ENCODE measurements at regions not wholly inside any gene's neighbourhood (a gene's known extent, or its start where the extent isn't known, plus 50 kb on each side); places are given as distances from the start of the nearest gene placed in this dataset.

DNA sequence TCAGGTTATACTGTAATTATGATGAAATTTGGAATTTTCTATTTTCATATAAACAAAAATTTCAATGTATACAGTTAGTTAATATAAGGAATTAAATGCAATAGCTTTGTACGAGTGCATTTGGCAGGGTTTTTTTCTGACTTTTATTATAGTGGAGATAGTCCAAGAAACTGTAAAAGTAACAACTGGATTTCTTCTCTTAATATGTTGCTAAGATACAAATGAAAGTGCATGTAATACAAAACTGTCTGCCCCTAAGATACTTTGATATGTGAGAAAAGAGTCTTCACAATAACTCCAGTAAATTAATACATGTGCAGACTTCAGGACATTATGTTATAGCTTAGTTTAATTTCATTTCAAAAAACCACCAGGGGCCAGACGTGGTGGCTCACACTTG, 721.4 kb downstream of the CBLN4 start:
- TF ChIP-seq, protein P1, sequence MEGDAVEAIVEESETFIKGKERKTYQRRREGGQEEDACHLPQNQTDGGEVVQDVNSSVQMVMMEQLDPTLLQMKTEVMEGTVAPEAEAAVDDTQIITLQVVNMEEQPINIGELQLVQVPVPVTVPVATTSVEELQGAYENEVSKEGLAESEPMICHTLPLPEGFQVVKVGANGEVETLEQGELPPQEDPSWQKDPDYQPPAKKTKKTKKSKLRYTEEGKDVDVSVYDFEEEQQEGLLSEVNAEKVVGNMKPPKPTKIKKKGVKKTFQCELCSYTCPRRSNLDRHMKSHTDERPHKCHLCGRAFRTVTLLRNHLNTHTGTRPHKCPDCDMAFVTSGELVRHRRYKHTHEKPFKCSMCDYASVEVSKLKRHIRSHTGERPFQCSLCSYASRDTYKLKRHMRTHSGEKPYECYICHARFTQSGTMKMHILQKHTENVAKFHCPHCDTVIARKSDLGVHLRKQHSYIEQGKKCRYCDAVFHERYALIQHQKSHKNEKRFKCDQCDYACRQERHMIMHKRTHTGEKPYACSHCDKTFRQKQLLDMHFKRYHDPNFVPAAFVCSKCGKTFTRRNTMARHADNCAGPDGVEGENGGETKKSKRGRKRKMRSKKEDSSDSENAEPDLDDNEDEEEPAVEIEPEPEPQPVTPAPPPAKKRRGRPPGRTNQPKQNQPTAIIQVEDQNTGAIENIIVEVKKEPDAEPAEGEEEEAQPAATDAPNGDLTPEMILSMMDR (conservative IDR thresholded peaks at IDR 0.05) = no peak
- no peak overlapping the region for H3K27ac ChIP-seq

- H3K27ac ChIP-seq = no peak overlapping the region
- TF ChIP-seq, protein P1 (conservative IDR thresholded peaks at IDR 0.05) = no peak
These were observed 732.2 kb downstream of the CBLN4 start for GRCh38 chr20:55273149-55273548.

DNA sequence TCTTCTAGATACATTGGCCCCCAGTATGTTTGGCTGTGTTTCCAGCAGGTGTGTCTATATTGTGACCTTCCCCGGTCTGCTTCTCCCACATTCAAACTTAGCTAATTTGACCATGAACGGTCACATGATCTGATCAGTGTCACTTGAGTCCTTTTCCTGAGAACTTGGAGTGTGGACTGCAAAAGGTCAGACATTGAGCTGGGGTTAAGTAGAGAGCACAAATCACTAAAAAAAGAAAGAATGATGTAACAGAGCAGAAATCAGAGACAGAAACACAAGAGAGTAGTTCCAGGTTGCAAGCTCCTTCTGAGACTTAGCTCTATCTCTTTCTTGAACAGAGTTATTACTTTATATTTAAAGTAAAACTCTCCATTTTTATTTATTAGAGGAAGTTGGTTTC, 733.9 kb downstream of the CBLN4 start:
- no peak overlapping the region for H3K27ac ChIP-seq
- TF ChIP-seq, protein P1 (conservative IDR thresholded peaks at IDR 0.05) = no peak

- TF ChIP-seq, protein P1 (conservative IDR thresholded peaks at IDR 0.05) = no peak
- no peak overlapping the region for H3K27ac ChIP-seq
These were observed 735.4 kb downstream of the CBLN4 start for GRCh38 chr20:55269913-55270312.

DNA sequence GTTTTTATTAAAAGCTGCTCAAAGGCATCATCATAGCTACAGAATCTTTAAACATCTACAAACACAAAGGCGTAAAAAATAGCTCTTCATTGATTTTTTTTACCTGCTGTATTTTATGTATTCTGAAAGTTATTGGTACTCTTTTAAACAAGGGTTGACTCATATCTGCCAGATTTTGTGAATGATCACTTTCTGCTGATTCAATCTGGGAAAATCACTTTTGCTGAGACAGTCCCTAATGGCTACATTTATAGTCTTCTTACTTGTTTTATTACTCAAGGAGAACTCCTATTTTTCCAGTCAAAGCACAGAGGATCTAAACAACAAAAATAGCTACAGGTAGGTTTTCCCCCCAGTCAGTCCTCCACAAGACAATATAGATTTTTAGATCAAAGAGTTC, 739.0 kb downstream of the CBLN4 start:
- TF ChIP-seq, protein P1 (conservative IDR thresholded peaks at IDR 0.05) = no peak
- no peak overlapping the region for H3K27ac ChIP-seq

DNA sequence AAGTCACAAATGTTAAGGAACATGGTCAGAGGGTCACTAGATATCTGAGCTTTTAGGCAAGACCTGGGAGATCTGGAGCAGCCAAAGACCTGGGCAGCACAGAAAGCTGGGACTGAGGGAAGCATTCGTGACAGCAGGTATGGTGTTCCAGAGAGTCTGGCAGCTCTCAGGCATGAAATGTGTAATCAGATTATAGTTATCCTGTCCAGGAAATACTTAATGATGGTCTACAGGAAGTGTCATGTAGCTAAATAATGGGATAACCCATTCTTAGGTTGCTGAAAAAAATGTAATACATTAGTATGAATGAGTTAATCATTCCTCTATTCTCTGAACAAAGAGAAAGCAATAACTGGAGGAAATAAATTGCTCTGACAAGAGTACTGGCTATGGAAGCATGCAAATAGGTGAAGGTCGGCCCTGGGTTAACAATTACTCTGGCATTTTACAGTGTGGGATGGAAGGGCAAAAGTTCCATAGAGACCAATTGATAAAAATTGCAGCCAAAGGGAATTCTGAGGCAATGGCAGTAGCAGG, 740.5 kb downstream of the CBLN4 start:
- TF ChIP-seq, protein P1 (conservative IDR thresholded peaks at IDR 0.05) = no peak

DNA sequence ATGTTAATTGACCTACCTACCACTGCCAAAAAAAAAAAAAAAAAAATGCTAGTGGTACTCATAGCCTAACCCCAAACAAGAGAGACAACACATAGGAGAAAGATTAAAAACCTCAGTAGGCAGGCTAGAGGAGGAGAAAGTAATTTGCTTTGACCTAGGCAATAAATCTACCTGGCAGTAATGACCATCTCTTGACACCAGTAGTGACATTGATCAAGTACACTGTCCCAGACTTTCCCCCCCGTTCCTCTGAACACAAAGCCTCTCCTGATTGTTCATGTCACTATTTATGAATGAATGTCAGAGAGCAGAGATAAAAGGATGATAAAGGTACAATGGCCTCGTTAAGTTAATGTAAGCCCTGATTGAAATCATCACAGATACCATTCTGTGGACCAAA, 746.8 kb downstream of the CBLN4 start:
- TF ChIP-seq, protein P1 (conservative IDR thresholded peaks at IDR 0.05) = no peak
- H3K27ac ChIP-seq = no peak overlapping the region

More for the DNA sequence above, 740.5 kb downstream of the CBLN4 start:
- H3K27ac ChIP-seq = no peak overlapping the region
